KMS-11 (cell line): ENCODE measurements at regions not wholly inside any gene's neighbourhood (a gene's known extent, or its start where the extent isn't known, plus 50 kb on each side); places are given as distances from the start of the nearest gene placed in this dataset.

Source experiments
- H2AFZ ChIP-seq: fragments of 200-600 bp; sonication (generic); 2 replicates; pipeline ENCODE4 v1.6.1; 2016; ENCODE audit warnings: antibody characterized with exemption, mixed run types, low read depth
- H3K27ac ChIP-seq: fragments of 200-600 bp; sonication (generic); 2 replicates; pipeline ENCODE4 v1.6.1; 2016; ENCODE audit warnings: mild to moderate bottlenecking, mixed run types
- H3K27me3 ChIP-seq: fragments of 200-600 bp; sonication (generic); 2 replicates; pipeline ENCODE4 v1.6.1; 2017; ENCODE audit warnings: mild to moderate bottlenecking, low read depth, mixed run types, moderate library complexity; ENCODE audit not compliant: insufficient read depth
- H3K36me3 ChIP-seq: fragments of 200-600 bp; sonication (generic); 2 replicates; pipeline ENCODE4 v1.6.1; 2017; ENCODE audit warnings: mild to moderate bottlenecking, mixed run types; ENCODE audit not compliant: insufficient read depth
- H3K4me1 ChIP-seq: fragments of 200-600 bp; sonication (generic); 2 replicates; pipeline ENCODE4 v1.6.1; 2016; ENCODE audit warnings: mild to moderate bottlenecking, low read depth, mixed run types; ENCODE audit not compliant: poor library complexity, severe bottlenecking
- H3K4me2 ChIP-seq: fragments of 200-600 bp; sonication (generic); 2 replicates; pipeline ENCODE4 v1.7.0; 2016; ENCODE audit warnings: mild to moderate bottlenecking, mixed run types
- H3K4me3 ChIP-seq: fragments of 200-600 bp; sonication (generic); IDR thresholded peaks from 2 replicates; pipeline ENCODE4 v1.6.1; 2017; ENCODE audit warnings: low read depth, low read length, mixed read lengths; ENCODE audit not compliant: insufficient read depth
- H3K79me2 ChIP-seq: fragments of 200-600 bp; sonication (generic); 2 replicates; pipeline ENCODE4 v1.6.1; 2016; ENCODE audit warnings: low read depth, mixed run types; ENCODE audit not compliant: insufficient read depth
- H3K9ac ChIP-seq: fragments of 200-600 bp; sonication (generic); 2 replicates; pipeline ENCODE4 v1.6.1; 2016; ENCODE audit warnings: mild to moderate bottlenecking, mixed run types
- H4K20me1 ChIP-seq: fragments of 200-600 bp; sonication (generic); 2 replicates; pipeline ENCODE4 v1.6.1; 2016; ENCODE audit warnings: mild to moderate bottlenecking, mixed run types; ENCODE audit not compliant: insufficient read depth
- CTCF ChIP-seq: fragments of 200-600 bp; sonication (generic); conservative IDR thresholded peaks from 2 replicates; pipeline ENCODE4 v1.6.1; 2017; ENCODE audit warnings: low read depth, mild to moderate bottlenecking, antibody characterized with exemption, low read length, moderate library complexity, mixed read lengths

GRCh38 chr3:30141927-30142326 lies 464.5 kb upstream of the TGFBR2 start:
- Histone ChIP-seq H3K36me3 (no peaks in the 10 kb centered on the region), H2AFZ (no peak overlapping the region), H3K4me2 (no peak overlapping the region), H4K20me1 (no peaks in the 10 kb centered on the region), H3K9ac (no peak overlapping the region), H3K4me3 (no peak overlapping the region), H3K27ac (no peak overlapping the region), H3K27me3 (no peaks in the 10 kb centered on the region), H3K4me1 (no peaks in the 10 kb centered on the region), H3K79me2 (no peaks in the 10 kb centered on the region)
- no peak for TF ChIP-seq CTCF

DNA sequence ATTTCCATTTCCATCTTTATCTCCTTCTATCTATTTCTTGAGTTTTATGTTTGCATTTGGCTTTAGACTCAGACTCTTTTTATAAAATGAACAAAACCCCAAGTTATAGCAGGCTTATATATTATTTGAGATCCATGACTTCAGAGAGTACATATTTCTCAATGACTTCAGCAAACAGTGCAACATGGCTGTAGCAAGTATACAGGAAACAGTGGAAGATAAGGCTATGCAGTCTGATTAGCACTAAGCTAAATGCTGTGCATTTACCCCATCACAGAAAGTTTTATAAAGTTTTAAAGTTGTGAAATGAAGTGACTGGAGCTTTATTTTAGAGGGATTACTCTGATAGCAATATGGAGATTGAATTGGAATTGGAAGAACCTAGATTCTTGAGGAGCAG lies 463.5 kb upstream of the TGFBR2 start:
- no peak overlapping the region for H3K4me2 ChIP-seq
- H2AFZ ChIP-seq, result no peak overlapping the region
- H3K36me3 ChIP-seq, result no peaks in the 10 kb centered on the region
- no peak overlapping the region for H3K27ac ChIP-seq
- H3K9ac ChIP-seq, result no peak overlapping the region
- H3K4me1 ChIP-seq, result no peaks in the 10 kb centered on the region
- H3K79me2 ChIP-seq, result no peaks in the 10 kb centered on the region
- H4K20me1 ChIP-seq, result no peaks in the 10 kb centered on the region
- no peak overlapping the region for H3K4me3 ChIP-seq
- no peaks in the 10 kb centered on the region for H3K27me3 ChIP-seq
- no peak for TF ChIP-seq CTCF

- H3K36me3 ChIP-seq, result no peaks in the 10 kb centered on the region
- H3K4me2 ChIP-seq, result no peak overlapping the region
- H3K79me2 ChIP-seq, result no peaks in the 10 kb centered on the region
- no peaks in the 10 kb centered on the region for H3K27me3 ChIP-seq
- H4K20me1 ChIP-seq, result no peaks in the 10 kb centered on the region
- no peak overlapping the region for H3K9ac ChIP-seq
- H3K27ac ChIP-seq, result no peak overlapping the region
- no peak overlapping the region for H2AFZ ChIP-seq
- TF ChIP-seq CTCF, result no peak
- no peaks in the 10 kb centered on the region for H3K4me1 ChIP-seq
- H3K4me3 ChIP-seq, result no peak overlapping the region
Observed at GRCh38 chr3:30145281-30145680, 461.1 kb upstream of the TGFBR2 start.

GRCh38 chr3:30146978-30147377 lies 459.4 kb upstream of the TGFBR2 start:
- Histone ChIP-seq H2AFZ (no peak overlapping the region), H3K79me2 (no peaks in the 10 kb centered on the region), H3K27me3 (no peaks in the 10 kb centered on the region), H3K4me3 (no peak overlapping the region), H3K4me2 (no peak overlapping the region), H3K27ac (no peak overlapping the region), H3K4me1 (no peaks in the 10 kb centered on the region), H3K9ac (no peak overlapping the region), H3K36me3 (no peaks in the 10 kb centered on the region), H4K20me1 (no peaks in the 10 kb centered on the region)
- TF ChIP-seq CTCF, result no peak

DNA sequence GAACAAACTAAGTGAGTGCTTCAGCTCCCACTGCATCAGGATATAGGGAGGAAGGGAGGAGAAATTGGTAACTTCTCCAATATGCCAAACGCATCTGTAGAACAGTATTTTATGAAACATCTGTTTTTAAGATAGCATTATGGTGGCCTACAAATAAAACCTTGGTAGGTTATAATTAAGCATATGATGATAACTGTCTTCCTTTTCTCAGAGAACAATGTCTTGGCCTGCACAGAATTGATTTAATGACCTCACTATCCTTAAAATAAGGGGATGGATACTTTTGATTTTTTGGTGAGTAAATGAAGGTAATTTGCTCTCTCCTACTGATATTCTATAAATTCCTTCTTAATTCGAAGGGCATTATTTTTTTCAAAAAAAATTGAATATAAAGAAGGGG lies 451.5 kb upstream of the TGFBR2 start:
- H3K4me3 ChIP-seq, result no peak overlapping the region
- no peaks in the 10 kb centered on the region for H3K79me2 ChIP-seq
- H2AFZ ChIP-seq, result no peak overlapping the region
- H3K27me3 ChIP-seq, result no peaks in the 10 kb centered on the region
- no peak overlapping the region for H3K9ac ChIP-seq
- H3K4me1 ChIP-seq, result no peaks in the 10 kb centered on the region
- no peaks in the 10 kb centered on the region for H3K36me3 ChIP-seq
- no peaks in the 10 kb centered on the region for H4K20me1 ChIP-seq
- no peak overlapping the region for H3K4me2 ChIP-seq
- no peak for TF ChIP-seq CTCF
- no peak overlapping the region for H3K27ac ChIP-seq
